Adrenal gland (tissue), 9 donors: ENCODE measurements at regions not wholly inside any gene's neighbourhood (a gene's known extent, or its start where the extent isn't known, plus 50 kb on each side); places are given as distances from the start of the nearest gene placed in this dataset.

Experiments used
- DNase-seq, 7 donors: peaks; one replicate each; pipeline ENCODE4 v3.0.0-alpha.2; 2019 to 2020
- H3K27ac ChIP-seq, 5 donors: fragments of 200-600 bp; sonication (generic) in 4 of 5; 1 replicate in 3 of 5; 2 replicates in 2 of 5; pipeline versions ENCODE4 v1.5.1 to v1.8.0; 2016 to 2020; ENCODE audit warnings: mild to moderate bottlenecking in 1 of 5
- H3K27me3 ChIP-seq: fragments of 200-600 bp; 2 replicates; pipeline ENCODE4 v1.8.0; 2021
- H3K36me3 ChIP-seq, 2 donors: fragments of 200-600 bp; replicated peaks in 1 of 2; 1 replicate in 1 of 2; 2 replicates in 1 of 2; pipeline versions ENCODE4 v1.5.1 to v1.8.0; 2018 to 2022
- H3K4me1 ChIP-seq, 2 donors: fragments of 200-600 bp; replicated peaks in 1 of 2; 1 replicate in 1 of 2; 2 replicates in 1 of 2; pipeline versions ENCODE4 v1.5.1 to v1.8.0; 2018 to 2021
- H3K4me3 ChIP-seq, 4 donors: fragments of 200-600 bp; sonication (generic) in 3 of 4; one replicate each; pipeline ENCODE4 v1.5.1; 2016 to 2018
- H3K9me3 ChIP-seq, 3 donors: fragments of 200-600 bp; sonication (generic) in 1 of 3; replicated peaks in 1 of 3; 1 replicate in 2 of 3; 2 replicates in 1 of 3; pipeline versions ENCODE4 v1.5.1 to v1.8.0; 2016 to 2021
- CTCF ChIP-seq, 6 experiments: fragments of 450-650 bp in 4 of 6; fragments of 200-600 bp in 2 of 6; sonication (generic) in 1 of 6; IDR thresholded peaks; 1 replicate in 5 of 6; 2 replicates in 1 of 6; pipeline versions ENCODE4 v1.5.1 to v1.8.0; 2016 to 2021; ENCODE audit warnings: antibody characterized with exemption in 6 of 6, mild to moderate bottlenecking in 2 of 6, moderate library complexity in 1 of 6
- POLR2A ChIP-seq, 2 donors: fragments of 450-650 bp; IDR thresholded peaks; one replicate each; pipeline ENCODE4 v1.6.1; 2017; ENCODE audit warnings: antibody characterized with exemption in 2 of 2, mild to moderate bottlenecking in 2 of 2, moderate library complexity in 1 of 2
- WGBS, 4 donors: extraction: QIAGEN DNeasy Blood & Tissue Kit in 2 of 4; methylation state at CpG; one replicate each; pipeline versions ENCODE4 v1.1.5 to v1.1.7; 2013 to 2017; 5-methylcytosine and 5-hydroxymethylcytosine counted together
- intact Hi-C, 2 donors: fragments of 100-400 bp; cut with DNase I; formaldehyde crosslinking; loops; one replicate each; pipeline versions ENCODE4 v1.14.1 to v1.15.0; 2022 to 2023
- donor health status: healthy with polysubstance abuse.
- donor health status: Bipolar disorder and iron deficiency.
- donor health status: DM: yes; HTN: yes; CAD: no.
- donor health status: DM: no; HTN: no; CAD: no.
- donor health status: DM: no; HTN: no; CAD: no.

- Histone ChIP-seq H3K4me3 (no peak overlapping the region), H3K4me1 (no peaks in the 10 kb centered on the region), H3K9me3 (no peaks in the 10 kb centered on the region), H3K36me3 (no peaks in the 10 kb centered on the region), H3K27me3 (no peaks in the 10 kb centered on the region), H3K27ac (no peak overlapping the region)
- intact Hi-C loops = no loop called here
- no peak for DNase-seq
- TF ChIP-seq CTCF (IDR thresholded peaks at IDR 0.05) = no peak
- TF ChIP-seq POLR2A (IDR thresholded peaks at IDR 0.05) = no peak
These were observed 1293.9 kb downstream of the FSTL5 start for GRCh38 chr4:160869899-160870298.

- Histone ChIP-seq H3K4me1 (no peaks in the 10 kb centered on the region), H3K27ac (no peak overlapping the region), H3K9me3 (no peaks in the 10 kb centered on the region), H3K36me3 (no peaks in the 10 kb centered on the region), H3K4me3 (no peak overlapping the region), H3K27me3 (no peaks in the 10 kb centered on the region)
- TF ChIP-seq CTCF (IDR thresholded peaks at IDR 0.05) = no peak
- TF ChIP-seq POLR2A (IDR thresholded peaks at IDR 0.05) = no peak
- intact Hi-C loops = no loop called here
- DNase-seq = no peak
These were observed 1291.3 kb downstream of the FSTL5 start for GRCh38 chr4:160872491-160872890.

GRCh38 chr4:160877087-160877790 is 1286.6 kb downstream of the FSTL5 start:
- Histone ChIP-seq H3K27ac (no peak overlapping the region), H3K4me3 (no peak overlapping the region), H3K36me3 (no peaks in the 10 kb centered on the region), H3K9me3 (no peaks in the 10 kb centered on the region), H3K4me1 (no peaks in the 10 kb centered on the region), H3K27me3 (no peaks in the 10 kb centered on the region)
- no peak for TF ChIP-seq POLR2A (IDR thresholded peaks at IDR 0.05)
- no peak for TF ChIP-seq CTCF (IDR thresholded peaks at IDR 0.05)
- intact Hi-C loops = no loop called here
- no peak for DNase-seq
- WGBS, 4 donors = 61 to 79% (median 77%) methylated on average over 6 to 9 of the region's 9 CpGs

DNA sequence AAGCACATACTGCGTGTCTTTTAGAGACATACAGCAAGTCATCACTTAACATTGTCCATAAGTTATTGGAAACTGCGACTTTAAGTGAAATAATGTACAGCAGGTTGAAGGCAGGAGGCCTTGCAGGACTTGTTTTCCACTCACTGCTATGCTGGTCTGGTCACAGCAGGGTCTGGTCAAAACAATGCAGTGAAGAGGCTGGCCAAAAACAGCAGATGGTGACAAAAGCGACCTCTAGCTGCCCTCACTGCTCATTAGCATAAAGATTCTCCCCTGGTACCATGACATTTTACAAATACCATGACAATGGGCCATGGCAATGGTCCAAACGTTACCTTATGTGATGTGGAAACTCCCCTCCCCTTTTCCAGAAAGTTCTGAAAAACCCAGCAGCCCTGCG is 1283.6 kb downstream of the FSTL5 start:
- intact Hi-C loops = no loop called here
- Histone ChIP-seq H3K27ac (no peak overlapping the region), H3K4me3 (no peak overlapping the region), H3K4me1 (no peaks in the 10 kb centered on the region), H3K36me3 (no peaks in the 10 kb centered on the region), H3K9me3 (no peaks in the 10 kb centered on the region), H3K27me3 (no peaks in the 10 kb centered on the region)
- WGBS, 4 donors = 71 to 82% (median 76%) methylated on average over 4 to 5 of the region's 5 CpGs
- TF ChIP-seq POLR2A (IDR thresholded peaks at IDR 0.05) (no peak), CTCF (IDR thresholded peaks at IDR 0.05) (no peak)
- no peak for DNase-seq
